IMR-90 (cell line): ENCODE measurements at regions not wholly inside any gene's neighbourhood (a gene's known extent, or its start where the extent isn't known, plus 50 kb on each side); places are given as distances from the start of the nearest gene placed in this dataset.

Experiments
- ATAC-seq: fragments of 200-7000 bp; cut with Tn5 transposase; 2 replicates; pipeline ENCODE4 v1.9.1; 2020; ENCODE audit warnings: low read depth, mild to moderate bottlenecking, moderate library complexity
- BruUV-seq: library from RNA; stranded (reverse); fragments of 400-500 nt; replicated peaks from 2 replicates; lab custom pipeline; 2021; lab: Mats Ljungman, UMichigan
- CTCF ChIA-PET: fragments of 300-600 bp; formaldehyde crosslinking; extraction: SDS; loops from one replicate; lab custom pipeline; 2021; ENCODE audit warnings: antibody characterized with exemption; lab: Yijun Ruan, JAX
- POLR2A ChIA-PET: fragments of 300-600 bp; sonication (Branson Sonifier 250); formaldehyde crosslinking; loops from one replicate; lab custom pipeline; 2022; ENCODE audit warnings: antibody characterized with exemption; ENCODE audit not compliant: unreplicated experiment; lab: Charles Lee
- DNase-seq: peaks from one replicate; pipeline ENCODE4 v3.0.0; 2013
- H2AFZ ChIP-seq: replicated peaks from 2 replicates; pipeline ENCODE3; 2013; ENCODE audit warnings: low read length, mild to moderate bottlenecking; ENCODE audit not compliant: poor library complexity
- H2AK5ac ChIP-seq: 2 replicates; pipeline ENCODE4 v1.6.1; 2013; ENCODE audit warnings: low read depth, low read length, inconsistent platforms
- H2AK9ac ChIP-seq: replicated peaks from 2 replicates; pipeline ENCODE3; 2013; ENCODE audit warnings: mild to moderate bottlenecking, low read depth, low read length, moderate library complexity; ENCODE audit not compliant: poor library complexity
- H2BK120ac ChIP-seq: 2 replicates; pipeline ENCODE4 v1.6.1; 2013; ENCODE audit warnings: low read depth, low read length, inconsistent platforms
- H2BK15ac ChIP-seq: 3 replicates; pipeline ENCODE4 v1.6.1; 2013; ENCODE audit warnings: low read depth, low read length, inconsistent platforms
- H2BK20ac ChIP-seq: 2 replicates; pipeline ENCODE4 v1.6.1; 2013; ENCODE audit warnings: low read depth, mild to moderate bottlenecking, inconsistent platforms, low read length, moderate library complexity
- H2BK5ac ChIP-seq: 2 replicates; pipeline ENCODE4 v1.6.1; 2013; ENCODE audit warnings: mild to moderate bottlenecking, low read depth, low read length, inconsistent platforms; ENCODE audit not compliant: poor library complexity, severe bottlenecking
- H3K14ac ChIP-seq: replicated peaks from 2 replicates; pipeline ENCODE4 v1.6.1; 2013; ENCODE audit warnings: low read depth, low read length, inconsistent platforms
- H3K18ac ChIP-seq: 2 replicates; pipeline ENCODE4 v1.6.1; 2013; ENCODE audit warnings: low read depth, low read length, control low read depth
- H3K23ac ChIP-seq: 2 replicates; pipeline ENCODE4 v1.6.1; 2013; ENCODE audit warnings: low read depth, low read length, inconsistent platforms
- H3K27ac ChIP-seq: 2 replicates; pipeline ENCODE4 v1.5.1; 2013; ENCODE audit warnings: mild to moderate bottlenecking, control low read depth, low read length; ENCODE audit not compliant: insufficient read depth
- H3K27me3 ChIP-seq: 2 replicates; pipeline ENCODE4 v1.6.1; 2013; ENCODE audit warnings: low read length; ENCODE audit not compliant: control insufficient read depth, insufficient read depth
- H3K36me3 ChIP-seq: 2 replicates; pipeline ENCODE4 v1.6.1; 2013; ENCODE audit warnings: low read length, mixed read lengths; ENCODE audit not compliant: control insufficient read depth, insufficient read depth
- H3K4ac ChIP-seq: 2 replicates; pipeline ENCODE4 v1.6.1; 2013; ENCODE audit warnings: low read depth, low read length, inconsistent platforms
- H3K4me1 ChIP-seq: 2 replicates; pipeline ENCODE4 v1.6.1; 2013; ENCODE audit warnings: low read length, mixed read lengths; ENCODE audit not compliant: control insufficient read depth, insufficient read depth
- H3K4me2 ChIP-seq: 2 replicates; pipeline ENCODE4 v1.6.1; 2013; ENCODE audit warnings: low read depth, mild to moderate bottlenecking, control low read depth, low read length, moderate library complexity
- H3K4me3 ChIP-seq: 2 replicates; pipeline ENCODE4 v1.5.1; 2013; ENCODE audit warnings: low read depth, mild to moderate bottlenecking, control low read depth, low read length, moderate library complexity; ENCODE audit not compliant: insufficient read depth
- H3K56ac ChIP-seq: 2 replicates; pipeline ENCODE4 v1.6.1; 2013; ENCODE audit warnings: low read length, inconsistent platforms; ENCODE audit not compliant: insufficient read depth; ENCODE audit errors: extremely low read depth
- H3K79me1 ChIP-seq, 2 experiments: 2 replicates each; pipeline ENCODE4 v1.6.1; 2013; ENCODE audit warnings: low read length in 2 of 2, inconsistent platforms in 1 of 2, low read depth in 1 of 2
- H3K9ac ChIP-seq: 2 replicates; pipeline ENCODE4 v1.6.1; 2013; ENCODE audit warnings: low read depth, low read length, control low read depth
- H3K9me1 ChIP-seq: 2 replicates; pipeline ENCODE4 v1.6.1; 2013; ENCODE audit warnings: low read length, inconsistent platforms; ENCODE audit not compliant: insufficient read depth
- H3K9me3 ChIP-seq: 2 replicates; pipeline ENCODE4 v1.6.1; 2013; ENCODE audit warnings: low read length; ENCODE audit not compliant: control insufficient read depth, insufficient read depth
- H4K20me1 ChIP-seq: 2 replicates; pipeline ENCODE4 v1.6.1; 2013; ENCODE audit warnings: low read length, inconsistent platforms; ENCODE audit not compliant: insufficient read depth
- H4K5ac ChIP-seq: 2 replicates; pipeline ENCODE4 v1.6.1; 2013; ENCODE audit warnings: mild to moderate bottlenecking, low read depth, low read length, control low read depth
- H4K8ac ChIP-seq, 2 experiments: 2 replicates each; pipeline ENCODE4 v1.6.1; 2013; ENCODE audit warnings: low read depth in 2 of 2, low read length in 2 of 2, control low read depth in 1 of 2, inconsistent platforms in 1 of 2
- H4K91ac ChIP-seq: 2 replicates; pipeline ENCODE4 v1.6.1; 2013; ENCODE audit warnings: low read depth, low read length, inconsistent platforms; ENCODE audit not compliant: insufficient read depth
- BHLHE40 ChIP-seq: fragments of 150-350 bp; IDR thresholded peaks from 2 replicates; pipeline ENCODE4 v1.6.1; 2016; ENCODE audit warnings: mild to moderate bottlenecking, low read depth, low read length
- CEBPB ChIP-seq: IDR thresholded peaks from 2 replicates; pipeline ENCODE4 v1.6.1; 2012; ENCODE audit warnings: low read depth, low read length, improper control_type of control experiment
- CHD1 ChIP-seq: IDR thresholded peaks from 2 replicates; pipeline ENCODE4 v1.6.1; 2012; ENCODE audit warnings: low read depth, low read length, improper control_type of control experiment
- CTCF ChIP-seq: conservative IDR thresholded peaks from 2 replicates; pipeline ENCODE4 v1.5.1; 2012; ENCODE audit warnings: mild to moderate bottlenecking, low read depth, low read length, improper control_type of control experiment
- ELK1 ChIP-seq: fragments of 150-350 bp; IDR thresholded peaks from 2 replicates; pipeline ENCODE4 v1.6.1; 2016; ENCODE audit warnings: low read depth, mild to moderate bottlenecking, low read length, moderate library complexity, borderline replicate concordance
- MAFK ChIP-seq: IDR thresholded peaks from 2 replicates; pipeline ENCODE4 v1.6.1; 2012; ENCODE audit warnings: low read depth, low read length, improper control_type of control experiment
- MXI1 ChIP-seq: IDR thresholded peaks from 2 replicates; pipeline ENCODE4 v1.6.1; 2012; ENCODE audit warnings: low read depth, mild to moderate bottlenecking, low read length, moderate library complexity, borderline replicate concordance
- RFX5 ChIP-seq: IDR thresholded peaks from 2 replicates; pipeline ENCODE4 v1.8.0; 2012; ENCODE audit warnings: low read depth, mild to moderate bottlenecking, low read length, moderate library complexity
- SMC3 ChIP-seq: fragments of 150-350 bp; IDR thresholded peaks from 2 replicates; pipeline ENCODE4 v1.6.1; 2016; ENCODE audit warnings: low read depth, mild to moderate bottlenecking, antibody characterized with exemption, low read length, moderate library complexity
- USF2 ChIP-seq: fragments of 150-350 bp; IDR thresholded peaks from 2 replicates; pipeline ENCODE4 v1.6.1; 2017; ENCODE audit warnings: mild to moderate bottlenecking, antibody characterized with exemption, low read length, low read depth
- WGBS, 2 experiments: methylation state at CpG; one replicate each; pipeline versions ENCODE4 v1.1.5 to v1.1.7; 2013; ENCODE audit warnings: missing lambda C conversion rate in 2 of 2; ENCODE audit not compliant: insufficient read length in 1 of 2; ENCODE audit errors: extremely low coverage in 2 of 2; 5-methylcytosine and 5-hydroxymethylcytosine counted together
- dilution Hi-C: fragments of 300-500 bp; cut with HindIII; formaldehyde crosslinking; loops from one replicate; pipeline ENCODE4 v1.14.3; 2018; ENCODE audit warnings: low sequenced_read_pairs; ENCODE audit not compliant: unreplicated experiment
- in situ Hi-C: fragments of 300-500 bp; cut with MboI; formaldehyde crosslinking; loops from 3 replicates; pipeline ENCODE4 v1.14.3; 2019; ENCODE audit warnings: low sequenced_read_pairs, inconsistent platforms, mixed read lengths
- intact Hi-C: fragments of 100-400 bp; cut with micrococcal nuclease; formaldehyde crosslinking; loops from 2 replicates; pipeline ENCODE4 v1.10.0; 2022

GRCh38 chrX:128439159-128439558 is 387.0 kb upstream of the ACTRT1 start:
- CTCF ChIA-PET = no interaction called here
- BruUV-seq = no TSS peak

More at GRCh38 chrX:128439159-128439558, 387.0 kb upstream of the ACTRT1 start:
- no peak overlapping the region for H2BK15ac ChIP-seq
- H4K5ac ChIP-seq = no peak overlapping the region
- DNase-seq (no peak), ATAC-seq (no peak)
- no CpG with 5 or more reads among the region's 4 CpGs for WGBS, 2 experiments
- in situ Hi-C loops (no loop called here), dilution Hi-C loops (no loop called here), intact Hi-C loops (no loop called here)
- H3K56ac ChIP-seq = no peak overlapping the region
- no peak overlapping the region for H2AFZ ChIP-seq
- no peak overlapping the region for H2BK120ac ChIP-seq
- H2BK20ac ChIP-seq = no peak overlapping the region
- H2AK5ac ChIP-seq = no peak overlapping the region
- no peak overlapping the region for H2AK9ac ChIP-seq
- no peaks in the 10 kb centered on the region for H3K79me1 ChIP-seq
- no peaks in the 10 kb centered on the region for H3K4me1 ChIP-seq
- no peak overlapping the region for H4K91ac ChIP-seq
- POLR2A ChIA-PET = no interaction called here
- no peak overlapping the region for H2BK5ac ChIP-seq
- no peak overlapping the region for H4K8ac ChIP-seq
- H3K36me3 ChIP-seq = no peaks in the 10 kb centered on the region
- no peak overlapping the region for H3K9ac ChIP-seq
- no peak overlapping the region for H3K4me2 ChIP-seq
- H3K4me3 ChIP-seq = no peak overlapping the region
- H3K27me3 ChIP-seq = no peaks in the 10 kb centered on the region
- no peaks in the 10 kb centered on the region for H3K9me1 ChIP-seq
- no peak overlapping the region for H3K4ac ChIP-seq
- H4K20me1 ChIP-seq = no peaks in the 10 kb centered on the region
- no peak overlapping the region for H3K23ac ChIP-seq
- no peaks in the 10 kb centered on the region for H3K9me3 ChIP-seq
- H3K18ac ChIP-seq = no peak overlapping the region
- H3K27ac ChIP-seq = no peak overlapping the region
- H3K14ac ChIP-seq = no peak overlapping the region
- TF ChIP-seq SMC3 (no peak), CTCF (no peak), CEBPB (no peak), CHD1 (no peak), USF2 (no peak), BHLHE40 (no peak), ELK1 (no peak), MXI1 (no peak), RFX5 (no peak), MAFK (no peak)
